ENCODE measurements at regions not wholly inside any gene's neighbourhood (a gene's known extent, or its start where the extent isn't known, plus 50 kb on each side); places are given as distances from the start of the nearest gene placed in this dataset.

GRCh38 chr11:70535191-70535971, 137.1 kb downstream of the CTTN start:
- DNase-seq (ENCODE audit: low read depth), result no peak

GRCh38 chr11:70536051-70536877, 137.9 kb downstream of the CTTN start:
- DNase-seq (ENCODE audit: low read depth), result no peak

DNA sequence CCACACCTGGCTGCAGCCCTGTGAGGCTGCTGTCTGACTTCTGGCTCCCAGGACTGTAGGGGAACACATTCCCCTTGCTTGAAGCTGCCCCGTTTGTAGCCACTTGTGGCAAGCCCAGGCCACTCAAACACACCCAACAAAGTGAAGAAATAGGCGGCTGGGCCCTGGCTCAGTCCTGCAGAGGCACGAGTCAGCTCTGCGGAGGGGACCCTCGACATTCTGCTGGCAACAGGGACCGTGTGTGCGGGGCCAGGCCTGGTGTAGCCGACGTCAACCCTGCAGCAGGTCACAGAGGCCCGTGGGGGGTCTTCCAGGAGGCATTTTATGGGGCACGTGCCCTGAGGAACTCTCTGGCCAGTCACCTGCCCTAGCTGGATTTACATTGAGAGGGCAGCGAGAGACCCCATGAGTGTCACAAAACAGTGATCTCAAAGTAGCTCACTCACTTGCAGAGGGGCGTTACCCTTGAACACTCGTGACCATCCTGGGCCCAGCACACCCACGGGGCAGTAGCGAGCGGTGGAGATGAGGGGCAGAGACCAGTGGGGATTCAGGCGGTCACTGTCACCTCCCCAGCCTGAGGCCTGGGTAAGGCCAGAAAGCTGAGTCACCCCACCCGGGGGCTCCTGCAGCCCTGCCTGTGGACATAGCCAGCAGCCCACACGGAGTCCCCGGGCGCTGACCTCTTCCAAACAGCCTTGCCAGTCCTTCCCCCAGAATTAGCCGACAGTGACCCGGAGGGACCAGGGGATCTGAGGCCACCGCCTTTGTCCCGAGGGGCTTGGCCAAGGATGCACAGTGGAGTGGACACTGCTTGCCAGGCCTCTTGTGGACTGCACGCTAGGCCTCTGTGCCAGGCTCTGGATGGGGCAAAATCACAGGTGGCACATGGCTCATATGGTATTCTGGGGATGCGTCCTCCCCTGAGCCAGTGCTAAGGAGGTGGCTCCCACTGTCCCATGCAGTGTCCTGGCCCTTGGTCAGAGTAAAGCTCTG, 139.5 kb downstream of the CTTN start:
- no peak for DNase-seq (ENCODE audit: low read depth)

DNA sequence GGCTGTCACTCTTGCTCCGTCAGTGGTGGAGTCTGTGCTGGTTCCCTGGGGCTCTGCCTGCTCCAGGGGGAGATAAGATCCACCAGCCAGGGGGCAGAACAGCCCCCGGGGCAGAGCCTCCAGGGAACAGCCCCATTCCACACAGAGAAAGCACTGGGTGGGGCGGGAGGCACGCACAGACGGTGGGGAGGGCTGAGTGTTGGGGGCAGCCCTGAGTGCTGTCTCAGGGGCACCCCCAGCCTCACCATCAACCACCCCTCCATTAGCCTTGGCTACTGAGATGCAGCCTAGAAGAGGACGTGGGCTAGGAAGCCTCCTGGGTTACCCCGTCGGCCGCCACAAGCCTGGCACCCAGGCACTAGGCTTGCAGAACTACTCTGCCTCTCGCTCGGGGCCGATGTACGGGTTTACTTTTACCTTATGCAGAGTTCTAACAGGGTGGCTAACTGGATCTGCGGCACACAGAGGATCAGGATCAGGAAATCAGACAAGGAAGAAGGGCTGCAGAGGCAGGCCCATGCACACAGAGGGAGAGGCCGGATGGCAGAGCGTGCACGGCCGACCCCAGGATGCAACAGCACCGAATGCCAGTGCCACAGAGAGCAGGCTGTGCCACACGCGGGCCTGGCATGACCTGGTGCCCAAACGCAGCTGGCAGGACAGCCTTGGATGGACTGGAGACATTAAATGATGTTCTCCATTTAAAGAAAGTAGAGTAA, 140.5 kb downstream of the CTTN start:
- no peak for DNase-seq (ENCODE audit: low read depth)

DNA sequence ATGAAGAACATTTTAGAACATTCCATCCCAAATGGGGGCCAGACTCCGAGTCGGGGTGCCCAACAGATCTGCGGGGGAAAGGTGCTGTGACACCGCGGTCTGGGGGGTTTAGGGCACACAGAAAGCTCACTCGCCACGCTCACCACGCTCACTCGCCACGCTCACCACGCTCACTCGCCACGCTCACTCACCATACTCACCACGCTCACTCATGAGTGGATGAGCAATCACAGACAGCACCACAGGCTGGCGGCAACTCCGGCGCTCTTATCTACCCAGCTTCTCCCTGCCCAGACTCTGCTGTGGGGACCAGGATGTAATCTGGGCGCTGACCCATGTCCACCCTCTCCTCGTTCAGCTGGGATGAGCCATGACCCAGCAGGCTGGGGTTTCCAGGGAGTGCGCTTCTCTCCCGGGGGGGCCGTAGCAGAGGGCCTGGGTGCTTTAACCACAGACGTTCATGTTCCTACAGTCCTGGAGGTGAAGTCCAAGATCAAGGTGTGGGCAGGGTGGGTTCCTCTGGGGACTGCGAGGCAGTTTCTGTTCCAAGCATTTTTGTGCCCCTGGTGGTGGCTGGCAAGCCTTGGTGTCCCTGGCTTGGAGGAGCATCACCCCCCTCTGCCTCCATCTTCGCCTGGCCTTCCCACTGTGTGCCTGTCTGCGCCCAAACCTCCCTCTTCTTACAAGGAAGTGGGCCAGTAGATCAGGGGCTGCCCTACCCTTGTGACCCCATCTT, 141.2 kb downstream of the CTTN start:
- DNase-seq (ENCODE audit: low read depth), result no peak

DNA sequence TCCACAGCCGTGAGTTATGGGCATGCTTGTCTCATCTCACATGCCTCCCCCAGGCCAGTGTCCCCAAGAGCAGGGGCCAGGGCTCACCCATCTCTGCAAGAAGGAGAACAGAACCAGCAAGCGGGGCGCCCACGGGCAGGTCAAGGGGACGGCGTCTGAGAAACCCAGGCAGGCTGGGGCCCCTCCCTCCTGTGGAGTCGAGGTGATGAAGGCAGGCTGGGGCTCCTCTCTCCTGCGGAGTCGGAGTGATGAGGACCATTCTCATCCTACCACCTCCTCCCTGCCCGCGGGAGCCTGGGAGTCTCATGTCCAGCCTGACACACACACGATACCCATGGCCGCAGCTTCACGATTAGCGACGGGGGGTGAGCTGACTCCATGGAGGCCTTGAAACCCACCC, 141.9 kb downstream of the CTTN start:
- no peak for DNase-seq (ENCODE audit: low read depth)

DNA sequence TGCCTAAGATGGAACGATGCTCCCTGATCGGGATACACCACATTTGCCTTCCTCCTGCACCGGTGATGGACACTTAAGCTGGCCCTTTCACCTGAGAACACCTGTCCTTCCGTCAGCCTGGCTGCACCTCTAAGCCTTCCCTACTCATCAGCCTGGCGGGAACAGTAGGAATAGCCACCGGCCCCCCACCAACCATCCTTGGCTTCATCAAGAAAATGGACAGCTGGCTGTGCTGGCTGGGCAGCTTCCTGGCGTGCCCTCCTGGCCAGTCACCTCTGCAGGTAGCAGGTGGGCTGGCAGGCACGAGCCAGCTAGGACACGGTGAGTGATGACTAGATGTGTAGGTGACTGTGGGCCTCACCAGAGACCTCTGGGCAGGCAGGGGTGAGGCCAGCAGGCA, 142.8 kb downstream of the CTTN start:
- no peak for DNase-seq (ENCODE audit: low read depth)

GRCh38 chr11:70541699-70542098, 143.4 kb downstream of the CTTN start:
- no peak for DNase-seq (ENCODE audit: low read depth)

DNA sequence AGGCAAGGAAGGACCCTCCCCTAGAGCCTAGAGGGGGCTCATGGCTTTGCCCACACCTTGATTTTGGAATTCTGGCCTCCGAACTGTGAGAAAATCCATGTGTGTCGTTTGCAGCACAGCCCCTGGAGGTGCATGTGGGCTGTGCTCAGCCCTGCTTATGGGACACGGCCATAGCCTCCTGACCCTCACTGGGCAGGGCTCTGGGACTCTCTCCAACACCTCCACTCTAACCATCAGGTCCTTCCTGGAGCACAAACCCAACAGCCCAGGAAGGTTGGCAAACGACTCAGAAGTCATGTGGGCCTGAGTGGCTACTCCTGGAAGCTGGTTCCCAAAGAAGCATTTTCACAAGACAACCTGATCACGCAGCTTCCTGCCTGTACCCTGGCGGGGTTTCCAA, 144.1 kb downstream of the CTTN start:
- DNase-seq (ENCODE audit: low read depth), result no peak

GRCh38 chr11:70542811-70543210, 144.5 kb downstream of the CTTN start:
- DNase-seq (ENCODE audit: low read depth), result no peak

- DNase-seq (ENCODE audit: low read depth), result no peak
Measured at GRCh38 chr11:70543611-70544010, 145.3 kb downstream of the CTTN start.

GRCh38 chr11:70544067-70544773, 145.9 kb downstream of the CTTN start:
- DNase-seq (ENCODE audit: low read depth), result no peak

DNA sequence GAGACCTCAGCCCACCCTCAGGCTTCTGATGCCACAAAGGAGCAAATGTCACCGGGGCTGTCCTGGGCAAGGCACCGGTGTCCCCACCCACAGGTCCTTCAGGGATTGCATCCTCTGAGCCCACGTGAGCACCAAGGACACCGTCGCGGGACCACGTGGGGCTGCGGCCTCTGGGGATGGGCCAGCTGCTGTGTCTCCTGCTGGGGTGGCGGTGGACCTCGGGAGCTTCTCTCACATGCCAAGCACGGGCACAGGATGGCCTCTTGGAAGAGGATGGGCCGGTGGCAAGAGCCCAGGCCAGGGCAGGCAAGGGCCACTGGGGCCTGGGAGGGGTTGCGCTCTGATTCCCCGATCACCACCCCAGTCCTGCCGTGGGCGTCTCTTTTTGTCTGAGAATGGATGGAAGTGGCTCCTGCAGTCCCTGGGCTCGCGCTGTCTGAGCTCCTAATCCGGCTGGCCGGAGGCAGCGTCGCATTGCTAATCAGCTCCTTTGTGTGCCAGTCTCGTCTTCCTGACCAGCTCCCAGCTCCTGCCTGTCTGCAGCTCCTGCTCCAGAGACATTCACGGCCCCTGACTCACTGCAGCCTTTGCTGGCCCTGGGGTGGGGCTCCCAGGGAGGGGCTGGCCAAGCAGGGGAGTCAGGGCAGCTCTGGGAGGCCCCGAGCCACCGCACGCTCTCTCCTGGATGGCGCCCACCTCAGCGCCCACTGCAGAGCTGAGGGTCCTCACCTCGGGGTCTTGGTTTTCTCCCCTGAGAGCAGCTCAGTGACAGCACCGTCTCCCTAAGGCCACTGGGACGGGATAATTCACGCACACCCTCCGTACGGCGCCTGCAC, 146.7 kb downstream of the CTTN start:
- DNase-seq (ENCODE audit: low read depth), result no peak

- DNase-seq (ENCODE audit: low read depth), result no peak
Measured at GRCh38 chr11:70545610-70545912, 147.2 kb downstream of the CTTN start.

- DNase-seq (ENCODE audit: low read depth), result no peak
Measured at GRCh38 chr11:70546191-70546940, 148.0 kb downstream of the CTTN start.

DNA sequence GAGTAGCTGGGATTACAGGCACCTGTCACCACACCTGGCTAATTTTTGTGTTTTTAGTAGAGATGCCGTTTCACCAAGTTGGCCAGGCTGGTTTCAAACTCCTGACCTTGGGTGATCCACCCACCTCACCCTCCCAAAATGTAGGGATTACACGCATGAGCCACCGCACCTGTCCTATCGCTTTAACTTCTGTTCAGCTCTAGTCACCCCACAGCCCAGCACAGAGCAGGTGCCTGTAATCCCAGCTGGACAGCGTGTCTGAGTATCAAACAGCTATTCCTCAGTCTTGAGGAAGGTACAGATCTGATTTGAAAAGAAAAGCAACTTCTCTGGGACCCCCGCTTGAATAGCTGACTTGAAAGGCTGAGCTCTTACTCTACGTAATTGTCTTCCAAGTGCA, 149.1 kb downstream of the CTTN start:
- no peak for DNase-seq (ENCODE audit: low read depth)

GRCh38 chr11:70547821-70548670, 149.7 kb downstream of the CTTN start:
- DNase-seq (ENCODE audit: low read depth), result no peak

GRCh38 chr11:70548976-70549375, 150.6 kb downstream of the CTTN start:
- DNase-seq (ENCODE audit: low read depth), result no peak

Data from HS-27A (cell line).